Prostate gland (tissue), 2 donors: ENCODE measurements at regions not wholly inside any gene's neighbourhood (a gene's known extent, or its start where the extent isn't known, plus 50 kb on each side); places are given as distances from the start of the nearest gene placed in this dataset.

ENCODE experiments used
- POLR2A ChIP-seq: fragments of 450-650 bp; IDR thresholded peaks from one replicate; pipeline ENCODE4 v1.6.1; 2016; ENCODE audit warnings: antibody characterized with exemption, mild to moderate bottlenecking
- POLR2AphosphoS5 ChIP-seq: sonication (generic); formaldehyde crosslinking; IDR thresholded peaks from one replicate; pipeline ENCODE4 v1.6.1; 2017; ENCODE audit warnings: antibody characterized with exemption
- TF ChIP-seq, protein P1 (sequence below), 4 experiments: fragments of 200-600 bp in 2 of 4; fragments of 450-650 bp in 2 of 4; sonication (generic) in 2 of 4; IDR thresholded peaks; 1 replicate in 3 of 4; 2 replicates in 1 of 4; pipeline ENCODE4 v1.5.1; 2016 to 2019; ENCODE audit warnings: antibody characterized with exemption in 4 of 4, mild to moderate bottlenecking in 2 of 4, moderate library complexity in 2 of 4

DNA sequence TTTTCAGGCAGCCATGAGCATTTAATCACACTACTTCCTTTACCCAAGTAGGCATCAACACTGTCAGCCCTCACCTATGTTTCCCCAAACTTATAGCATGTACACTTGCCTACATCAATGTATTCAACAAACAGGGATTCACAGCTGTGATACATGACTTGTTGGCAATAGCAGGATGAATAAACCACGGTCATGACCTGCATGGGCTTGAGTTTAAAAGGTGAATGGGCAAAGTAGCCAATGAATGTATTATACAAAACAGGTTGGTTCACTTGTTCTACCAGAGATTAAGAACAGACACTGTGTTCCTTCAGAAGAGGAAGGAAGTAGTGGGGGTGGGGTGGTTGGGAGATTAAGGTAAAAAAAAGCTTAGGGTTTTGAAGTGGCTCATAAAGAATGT lies 861.9 kb upstream of the SEMA6D start:
- TF ChIP-seq, protein P1, sequence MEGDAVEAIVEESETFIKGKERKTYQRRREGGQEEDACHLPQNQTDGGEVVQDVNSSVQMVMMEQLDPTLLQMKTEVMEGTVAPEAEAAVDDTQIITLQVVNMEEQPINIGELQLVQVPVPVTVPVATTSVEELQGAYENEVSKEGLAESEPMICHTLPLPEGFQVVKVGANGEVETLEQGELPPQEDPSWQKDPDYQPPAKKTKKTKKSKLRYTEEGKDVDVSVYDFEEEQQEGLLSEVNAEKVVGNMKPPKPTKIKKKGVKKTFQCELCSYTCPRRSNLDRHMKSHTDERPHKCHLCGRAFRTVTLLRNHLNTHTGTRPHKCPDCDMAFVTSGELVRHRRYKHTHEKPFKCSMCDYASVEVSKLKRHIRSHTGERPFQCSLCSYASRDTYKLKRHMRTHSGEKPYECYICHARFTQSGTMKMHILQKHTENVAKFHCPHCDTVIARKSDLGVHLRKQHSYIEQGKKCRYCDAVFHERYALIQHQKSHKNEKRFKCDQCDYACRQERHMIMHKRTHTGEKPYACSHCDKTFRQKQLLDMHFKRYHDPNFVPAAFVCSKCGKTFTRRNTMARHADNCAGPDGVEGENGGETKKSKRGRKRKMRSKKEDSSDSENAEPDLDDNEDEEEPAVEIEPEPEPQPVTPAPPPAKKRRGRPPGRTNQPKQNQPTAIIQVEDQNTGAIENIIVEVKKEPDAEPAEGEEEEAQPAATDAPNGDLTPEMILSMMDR (IDR thresholded peaks at IDR 0.05): no peak
- no peak for TF ChIP-seq POLR2A
- TF ChIP-seq POLR2AphosphoS5: no peak
